Sigmoid colon (tissue), 6 donors: ENCODE measurements at regions not wholly inside any gene's neighbourhood (a gene's known extent, or its start where the extent isn't known, plus 50 kb on each side); places are given as distances from the start of the nearest gene placed in this dataset.

Experiments used
- DNase-seq: peaks from one replicate; pipeline ENCODE4 v3.0.0-alpha.2; 2019
- H3K27ac ChIP-seq, 4 donors: fragments of 200-600 bp; sonication (generic); one replicate each; pipeline ENCODE4 v1.5.1; 2016 to 2019; ENCODE audit warnings: mild to moderate bottlenecking in 1 of 4
- H3K27me3 ChIP-seq, 3 donors: fragments of 200-600 bp; sonication (generic); one replicate each; pipeline ENCODE4 v1.5.1; 2019; ENCODE audit warnings: mild to moderate bottlenecking in 1 of 3
- H3K36me3 ChIP-seq, 4 donors: fragments of 200-600 bp; sonication (generic); one replicate each; pipeline ENCODE4 v1.5.1; 2016 to 2019
- H3K4me1 ChIP-seq, 4 donors: fragments of 200-600 bp; sonication (generic); one replicate each; pipeline ENCODE4 v1.5.1; 2017 to 2019
- H3K4me3 ChIP-seq, 4 donors: fragments of 200-600 bp; sonication (generic); one replicate each; pipeline ENCODE4 v1.5.1; 2017 to 2019; ENCODE audit warnings: mild to moderate bottlenecking in 2 of 4, moderate library complexity in 1 of 4
- H3K9me3 ChIP-seq, 4 donors: fragments of 200-600 bp in 3 of 4; sonication (generic) in 3 of 4; one replicate each; pipeline versions ENCODE4 v1.5.1 to v1.6.1; 2013 to 2019
- EP300 ChIP-seq, 4 donors: sonication (generic); formaldehyde crosslinking; IDR thresholded peaks; one replicate each; pipeline ENCODE4 v1.6.1; 2017; ENCODE audit warnings: antibody characterized with exemption in 4 of 4
- POLR2A ChIP-seq, 2 donors: fragments of 450-650 bp; IDR thresholded peaks; one replicate each; pipeline ENCODE4 v1.6.1; 2016; ENCODE audit warnings: antibody characterized with exemption in 2 of 2, mild to moderate bottlenecking in 2 of 2, moderate library complexity in 2 of 2
- POLR2AphosphoS5 ChIP-seq, 4 donors: sonication (generic); formaldehyde crosslinking; IDR thresholded peaks; one replicate each; pipeline ENCODE4 v1.6.1; 2017; ENCODE audit warnings: antibody characterized with exemption in 4 of 4
- WGBS, 2 donors: extraction: QIAGEN DNeasy Blood & Tissue Kit; methylation state at CpG; one replicate each; pipeline ENCODE4 v1.1.7; 2013; 5-methylcytosine and 5-hydroxymethylcytosine counted together
- intact Hi-C: fragments of 100-400 bp; cut with DNase I; formaldehyde crosslinking; loops from one replicate; pipeline ENCODE4 v1.15.1; 2023
- TF ChIP-seq, protein P1 (sequence below), 4 experiments: fragments of 450-650 bp in 3 of 4; fragments of 200-600 bp in 1 of 4; IDR thresholded peaks; one replicate each; pipeline ENCODE4 v1.5.1; 2016 to 2019; ENCODE audit warnings: antibody characterized with exemption in 4 of 4, mild to moderate bottlenecking in 3 of 4, moderate library complexity in 2 of 4
- donor health status: healthy with polysubstance abuse.
- donor health status: healthy.

DNA sequence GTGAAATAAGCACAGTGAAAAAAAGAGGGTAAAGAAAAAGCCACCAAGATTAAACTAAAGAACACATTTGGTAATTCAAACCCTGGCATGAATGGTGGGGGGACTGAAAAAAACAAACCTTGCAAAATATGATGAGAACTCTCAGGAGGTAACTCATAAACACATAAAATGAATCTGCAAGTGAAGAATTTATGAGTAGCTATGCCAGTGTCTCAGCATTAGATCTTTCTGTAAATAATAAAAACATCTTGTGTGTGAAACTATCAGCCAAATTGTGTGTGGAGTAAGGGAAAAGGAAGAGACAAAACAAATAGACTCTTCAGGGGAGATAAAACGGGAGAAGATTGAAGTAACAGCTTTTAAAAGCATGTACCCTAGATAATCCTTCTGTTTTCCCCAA is 129.6 kb upstream of the SPEF2 start:
- no peak overlapping the region for H3K4me3 ChIP-seq
- peaks cover 0 to 12% (median 10%) of the 10 kb centered on the region in 4 donors for H3K4me1 ChIP-seq
- no peak for DNase-seq
- intact Hi-C loops = no loop called here
- no peaks in the 10 kb centered on the region for H3K27me3 ChIP-seq
- H3K9me3 ChIP-seq = no peaks in the 10 kb centered on the region
- H3K27ac ChIP-seq = no peak overlapping the region
- TF ChIP-seq, protein P1, sequence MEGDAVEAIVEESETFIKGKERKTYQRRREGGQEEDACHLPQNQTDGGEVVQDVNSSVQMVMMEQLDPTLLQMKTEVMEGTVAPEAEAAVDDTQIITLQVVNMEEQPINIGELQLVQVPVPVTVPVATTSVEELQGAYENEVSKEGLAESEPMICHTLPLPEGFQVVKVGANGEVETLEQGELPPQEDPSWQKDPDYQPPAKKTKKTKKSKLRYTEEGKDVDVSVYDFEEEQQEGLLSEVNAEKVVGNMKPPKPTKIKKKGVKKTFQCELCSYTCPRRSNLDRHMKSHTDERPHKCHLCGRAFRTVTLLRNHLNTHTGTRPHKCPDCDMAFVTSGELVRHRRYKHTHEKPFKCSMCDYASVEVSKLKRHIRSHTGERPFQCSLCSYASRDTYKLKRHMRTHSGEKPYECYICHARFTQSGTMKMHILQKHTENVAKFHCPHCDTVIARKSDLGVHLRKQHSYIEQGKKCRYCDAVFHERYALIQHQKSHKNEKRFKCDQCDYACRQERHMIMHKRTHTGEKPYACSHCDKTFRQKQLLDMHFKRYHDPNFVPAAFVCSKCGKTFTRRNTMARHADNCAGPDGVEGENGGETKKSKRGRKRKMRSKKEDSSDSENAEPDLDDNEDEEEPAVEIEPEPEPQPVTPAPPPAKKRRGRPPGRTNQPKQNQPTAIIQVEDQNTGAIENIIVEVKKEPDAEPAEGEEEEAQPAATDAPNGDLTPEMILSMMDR (IDR thresholded peaks at IDR 0.05) = no peak
- TF ChIP-seq POLR2AphosphoS5 (IDR thresholded peaks at IDR 0.05) (no peak), POLR2A (IDR thresholded peaks at IDR 0.05) (no peak), EP300 (IDR thresholded peaks at IDR 0.05) (no peak)
- no peaks in the 10 kb centered on the region for H3K36me3 ChIP-seq
- 15 to 54% methylated on average over 1 of the region's 1 CpG for WGBS, 2 donors

DNA sequence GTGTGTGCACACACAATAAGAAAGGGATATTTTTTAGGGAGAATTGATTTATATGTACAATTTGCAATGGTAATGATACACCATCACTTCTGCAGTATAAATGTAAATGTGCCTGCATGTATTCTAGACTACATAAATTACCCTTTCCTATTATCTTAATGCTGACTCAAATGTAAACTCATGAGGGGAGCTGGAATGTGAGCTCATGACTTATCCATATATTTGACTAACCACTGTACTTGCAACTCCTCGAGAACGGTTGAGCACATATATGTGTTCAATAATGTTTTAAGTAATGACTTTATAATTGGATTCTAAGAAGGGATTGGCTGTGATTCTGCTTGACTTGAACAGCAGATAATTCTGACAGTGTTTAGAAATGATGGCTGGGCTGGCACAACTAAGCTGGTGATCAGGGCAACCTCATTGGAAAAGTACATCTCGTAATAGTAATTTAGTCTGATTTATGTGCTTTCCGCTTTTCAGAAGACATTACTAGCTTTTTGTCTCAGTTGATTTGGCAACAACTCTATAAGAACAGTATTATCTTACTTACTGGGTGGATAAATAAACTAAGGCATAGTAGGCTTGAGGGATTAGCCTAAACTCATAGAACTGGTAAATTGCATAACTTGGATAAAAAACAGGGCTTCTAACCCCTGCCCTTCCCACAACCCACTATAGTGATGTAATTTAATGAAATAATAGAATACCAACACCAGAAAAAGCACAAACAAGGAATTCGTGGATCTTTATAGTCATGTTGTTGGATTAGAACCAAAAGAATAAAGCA is 130.2 kb upstream of the SPEF2 start:
- TF ChIP-seq, protein P1 (IDR thresholded peaks at IDR 0.05) = no peak
- TF ChIP-seq EP300 (IDR thresholded peaks at IDR 0.05) (no peak), POLR2A (IDR thresholded peaks at IDR 0.05) (no peak), POLR2AphosphoS5 (IDR thresholded peaks at IDR 0.05) (no peak)
- intact Hi-C loops = no loop called here
- Histone ChIP-seq H3K27me3 (no peaks in the 10 kb centered on the region), H3K27ac (no peak overlapping the region), H3K4me3 (no peak overlapping the region), H3K9me3 (no peaks in the 10 kb centered on the region), H3K4me1 (peaks cover 0 to 15% (median 10%) of the 10 kb centered on the region in 4 donors), H3K36me3 (no peaks in the 10 kb centered on the region)
- WGBS, 2 donors = 71 to 72% methylated on average over 5 of the region's 5 CpGs
- DNase-seq = no peak

DNA sequence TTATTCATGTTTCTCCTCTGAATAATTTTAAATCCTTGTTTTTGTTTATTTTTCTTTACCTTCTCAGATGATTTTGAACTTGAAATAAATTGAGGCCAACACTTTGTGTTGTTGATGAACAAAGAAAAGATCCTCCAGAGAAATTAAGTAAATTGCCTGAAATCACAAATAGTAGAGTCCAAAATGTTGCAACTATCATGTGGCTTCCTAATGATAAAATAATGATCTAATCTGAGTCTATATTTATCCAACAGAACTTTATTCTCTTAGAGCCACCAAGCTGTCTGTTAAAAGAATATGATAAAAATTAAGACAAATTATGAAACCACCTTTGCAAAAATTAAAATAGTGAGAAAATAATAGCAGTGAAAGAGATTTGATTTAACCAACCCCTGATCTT is 132.2 kb upstream of the SPEF2 start:
- no peaks in the 10 kb centered on the region for H3K27me3 ChIP-seq
- TF ChIP-seq EP300 (IDR thresholded peaks at IDR 0.05) (no peak), POLR2A (IDR thresholded peaks at IDR 0.05) (no peak), POLR2AphosphoS5 (IDR thresholded peaks at IDR 0.05) (no peak)
- TF ChIP-seq, protein P1 (IDR thresholded peaks at IDR 0.05) = no peak
- no peak overlapping the region for H3K4me3 ChIP-seq
- H3K4me1 ChIP-seq = peaks cover 0 to 15% (median 10%) of the 10 kb centered on the region in 4 donors
- intact Hi-C loops = no loop called here
- DNase-seq = no peak
- H3K36me3 ChIP-seq = no peaks in the 10 kb centered on the region
- no peak overlapping the region for H3K27ac ChIP-seq
- no peaks in the 10 kb centered on the region for H3K9me3 ChIP-seq

DNA sequence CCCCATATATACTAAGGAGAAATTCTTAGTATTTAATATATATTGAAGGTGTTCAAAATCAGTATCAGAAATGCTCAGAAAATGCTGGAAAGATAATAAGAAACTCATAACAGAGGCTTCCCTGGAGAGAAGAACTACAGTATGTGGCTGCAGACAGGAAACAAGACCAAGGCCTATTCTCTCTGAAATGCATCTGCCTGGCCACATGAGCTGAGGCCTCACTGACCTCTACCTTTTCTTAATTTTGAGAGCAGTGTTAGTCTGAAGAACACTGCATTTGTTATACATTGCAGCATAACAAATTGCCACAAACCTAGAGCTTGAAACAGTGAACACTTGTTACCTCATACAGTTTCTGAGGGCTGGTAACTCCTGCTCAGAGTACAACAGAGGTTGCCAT is 133.4 kb upstream of the SPEF2 start:
- Histone ChIP-seq H3K36me3 (no peaks in the 10 kb centered on the region), H3K27me3 (no peaks in the 10 kb centered on the region), H3K9me3 (no peaks in the 10 kb centered on the region), H3K4me3 (no peak overlapping the region), H3K4me1 (peaks cover 0 to 22% (median 10%) of the 10 kb centered on the region in 4 donors), H3K27ac (no peak overlapping the region)
- intact Hi-C loops = no loop called here
- DNase-seq = no peak
- TF ChIP-seq POLR2A (IDR thresholded peaks at IDR 0.05) (no peak), EP300 (IDR thresholded peaks at IDR 0.05) (no peak), POLR2AphosphoS5 (IDR thresholded peaks at IDR 0.05) (no peak)
- TF ChIP-seq, protein P1 (IDR thresholded peaks at IDR 0.05) = no peak

DNA sequence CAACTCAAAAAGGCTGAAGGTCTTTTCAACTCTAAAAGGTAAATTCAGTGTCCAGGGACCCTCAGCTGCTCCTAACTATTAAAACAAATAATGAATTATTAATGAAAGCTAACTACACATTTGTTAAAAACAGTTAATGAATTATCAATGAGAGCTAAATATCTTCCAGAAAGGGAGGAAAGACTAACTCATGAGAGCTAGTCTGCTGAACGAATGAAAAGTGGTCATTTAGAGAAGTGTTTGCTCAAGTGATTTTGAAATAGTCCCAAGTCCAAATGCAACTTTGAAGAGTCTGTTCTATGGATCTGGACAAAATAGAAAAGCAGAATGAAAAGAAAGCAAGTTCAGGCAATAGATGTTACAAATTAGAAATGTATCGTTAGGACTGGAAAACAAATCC is 133.9 kb upstream of the SPEF2 start:
- Histone ChIP-seq H3K4me3 (no peak overlapping the region), H3K36me3 (no peaks in the 10 kb centered on the region), H3K27ac (peak overlapping the region in 1 of 4 donors; percentile 7), H3K9me3 (no peaks in the 10 kb centered on the region), H3K4me1 (peaks cover 0 to 22% (median 13%) of the 10 kb centered on the region in 4 donors), H3K27me3 (no peaks in the 10 kb centered on the region)
- WGBS, 2 donors = 33 to 51% methylated on average over 2 of the region's 2 CpGs
- intact Hi-C loops = no loop called here
- no peak for DNase-seq
- no peak for TF ChIP-seq POLR2AphosphoS5 (IDR thresholded peaks at IDR 0.05)
- no peak for TF ChIP-seq EP300 (IDR thresholded peaks at IDR 0.05)
- TF ChIP-seq POLR2A (IDR thresholded peaks at IDR 0.05) = no peak
- TF ChIP-seq, protein P1 (IDR thresholded peaks at IDR 0.05) = no peak
